ENCODE measurements at regions not wholly inside any gene's neighbourhood (a gene's known extent, or its start where the extent isn't known, plus 50 kb on each side); places are given as distances from the start of the nearest gene placed in this dataset.

DNA sequence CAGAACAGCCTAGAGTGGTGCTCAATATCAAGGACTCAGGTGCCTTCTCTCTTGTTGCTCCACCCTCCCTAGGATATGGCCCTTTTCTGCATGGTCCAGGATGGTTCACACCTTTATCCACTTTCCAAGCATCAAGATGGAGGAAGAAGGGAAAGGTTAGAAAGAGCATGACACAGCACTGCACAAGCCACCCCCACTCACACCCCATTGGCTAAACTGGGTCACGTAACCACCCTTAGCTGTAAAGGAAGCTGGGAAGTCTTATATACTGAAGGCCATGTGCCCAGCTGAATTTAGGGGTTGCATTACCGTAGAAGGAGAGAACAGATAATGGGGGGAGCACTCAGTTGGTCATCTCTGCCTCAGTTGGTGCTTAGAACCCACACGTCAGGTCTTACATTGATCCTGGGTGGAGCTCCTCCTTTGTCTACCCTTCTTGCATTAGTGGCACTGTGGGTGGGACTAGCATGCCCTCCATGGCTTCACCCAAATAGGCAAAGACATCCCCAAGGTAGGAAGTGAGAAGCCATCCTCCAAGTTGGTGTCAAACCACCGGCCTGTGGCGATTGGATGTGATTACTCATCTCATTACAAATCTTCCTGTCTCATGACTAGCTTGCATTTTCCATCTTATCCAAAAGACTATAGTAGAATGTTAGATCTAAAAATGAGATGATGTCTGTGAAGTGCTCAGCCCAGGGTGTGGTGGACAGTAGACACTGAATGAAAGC, 248.5 kb downstream of the HAUS1 start:
- DNase-seq = no peak

DNA sequence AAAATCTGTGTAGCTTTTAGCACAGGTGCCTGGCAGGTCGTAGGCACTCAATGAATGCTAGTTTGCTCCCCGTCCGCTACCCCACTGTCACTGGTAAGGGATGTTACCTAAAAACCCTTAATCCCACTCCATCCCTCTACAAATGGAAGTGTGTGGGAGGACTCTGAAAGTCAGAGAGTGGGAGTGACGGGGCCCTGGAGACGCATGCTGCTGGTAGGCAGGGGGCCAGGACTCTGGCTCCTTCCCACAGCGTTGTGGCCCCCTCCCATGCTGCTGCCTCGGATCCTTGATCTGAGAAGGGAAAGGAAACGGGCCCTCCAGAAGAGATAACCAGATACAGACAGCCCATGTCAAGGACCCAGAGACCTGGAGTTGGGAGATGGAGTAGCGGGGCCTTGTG, 249.3 kb downstream of the HAUS1 start:
- no peak for DNase-seq

DNA sequence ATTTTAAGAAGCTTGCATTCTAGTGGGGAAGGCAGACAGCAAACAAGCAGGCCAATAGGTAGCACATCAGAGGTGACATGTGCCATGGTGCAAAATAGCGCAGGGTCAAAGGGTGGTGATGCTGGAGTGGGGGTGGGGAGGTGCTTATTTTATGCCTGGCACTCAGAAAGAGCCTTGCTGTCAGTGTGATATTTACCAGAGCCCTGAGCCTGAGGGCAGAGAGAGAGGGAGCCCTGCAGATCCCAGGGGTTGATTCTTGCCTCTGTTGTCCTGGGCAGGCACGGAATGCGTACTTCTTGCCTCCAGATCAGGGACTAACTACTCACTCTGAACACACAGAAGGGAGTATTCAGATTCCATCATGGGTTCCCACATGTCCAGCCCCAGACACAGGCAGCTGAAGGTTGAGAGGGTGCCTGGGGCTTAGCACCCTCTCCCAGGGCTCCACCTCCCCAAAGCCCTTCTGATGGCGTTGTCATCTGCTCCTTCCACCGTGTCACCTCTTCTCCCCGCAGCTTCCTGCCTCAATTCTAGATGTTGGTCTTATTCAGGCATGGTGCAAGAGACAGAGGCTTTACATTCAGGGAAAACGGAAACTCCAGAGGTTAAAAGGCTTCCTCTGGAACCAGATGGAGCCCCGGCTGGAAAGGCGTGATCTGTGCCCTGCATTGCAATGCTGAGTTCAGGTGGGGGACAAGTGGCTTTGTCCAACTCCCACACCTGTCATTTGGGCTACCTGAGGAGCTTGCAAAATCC, 252.3 kb downstream of the HAUS1 start:
- no peak for DNase-seq

DNA sequence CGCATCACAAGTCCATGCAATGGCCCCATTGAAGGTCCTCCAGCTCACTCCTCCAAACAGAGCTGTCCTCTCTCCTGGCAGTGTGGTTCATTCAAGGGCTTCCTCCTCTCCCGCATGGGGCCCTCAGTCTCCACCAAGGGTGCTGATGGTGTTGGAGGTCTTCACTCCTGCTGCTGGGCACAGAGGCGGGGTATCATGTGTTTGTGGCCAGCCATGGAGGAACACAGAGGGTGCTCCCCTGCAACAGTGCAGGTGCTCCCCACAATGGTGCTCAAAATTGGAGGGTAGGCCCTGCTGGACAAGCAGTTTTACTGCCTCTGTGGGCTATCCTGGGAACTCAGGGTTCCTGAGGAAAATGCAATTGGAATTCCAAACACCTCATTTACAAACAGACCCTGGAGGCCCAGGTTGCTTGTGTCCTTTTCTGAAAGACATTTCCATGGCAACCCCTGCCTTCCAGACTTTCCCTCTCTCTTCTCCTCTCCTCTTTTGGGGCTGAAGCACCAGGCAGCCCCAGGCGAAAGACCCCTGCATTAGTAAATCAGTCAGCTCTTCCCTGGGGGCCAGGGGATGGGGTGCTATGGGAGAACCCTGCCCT, 256.0 kb downstream of the HAUS1 start:
- DNase-seq = no peak

GRCh38 chr18:46360866-46361265, 256.7 kb downstream of the HAUS1 start:
- DNase-seq = no peak

- DNase-seq = no peak
Measured at GRCh38 chr18:46362533-46362932, 258.3 kb downstream of the HAUS1 start.

DNA sequence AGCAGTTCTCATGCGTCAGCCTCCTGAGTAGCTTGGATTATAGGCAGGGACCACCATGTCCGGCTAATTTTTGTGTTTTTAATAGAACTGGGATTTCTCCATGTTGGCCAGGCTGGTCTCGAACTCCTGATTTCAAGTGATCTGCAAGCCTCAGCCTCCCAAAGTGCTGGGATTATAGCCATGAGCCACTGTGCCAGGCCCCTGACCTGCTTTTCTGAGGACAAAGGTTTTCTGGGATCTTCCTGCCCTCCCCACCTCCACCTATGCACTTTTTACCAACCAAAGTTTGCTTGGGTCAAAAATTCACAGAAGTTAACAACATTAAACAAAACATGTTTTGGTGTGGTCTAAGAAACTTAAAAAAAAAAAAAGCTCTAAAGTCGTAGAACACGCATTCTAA, 259.9 kb downstream of the HAUS1 start:
- no peak for DNase-seq

DNA sequence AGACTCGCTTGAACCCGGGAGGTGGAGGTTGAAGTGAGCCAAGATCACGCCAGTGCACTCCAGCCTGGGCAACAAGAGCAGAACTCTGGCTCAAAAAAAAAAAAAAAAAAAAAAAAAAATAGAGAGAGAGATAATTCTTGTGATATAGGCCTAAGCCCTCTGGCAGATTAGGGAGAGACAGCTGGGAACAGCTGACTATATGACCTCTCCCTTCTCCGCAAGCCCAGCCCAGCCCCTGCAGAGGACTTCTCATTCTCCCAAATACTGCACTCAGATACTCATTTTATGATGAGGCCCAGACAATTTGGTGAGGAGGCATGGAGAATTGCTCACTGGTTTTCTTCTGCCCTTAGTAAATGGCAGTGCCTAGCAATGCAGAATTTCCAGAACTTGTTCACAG, 262.0 kb downstream of the HAUS1 start:
- DNase-seq = no peak

- DNase-seq = no peak
Measured at GRCh38 chr18:46366751-46367376, 262.7 kb downstream of the HAUS1 start.

- no peak for DNase-seq
Measured at GRCh38 chr18:46369323-46369722, 265.1 kb downstream of the HAUS1 start.

DNA sequence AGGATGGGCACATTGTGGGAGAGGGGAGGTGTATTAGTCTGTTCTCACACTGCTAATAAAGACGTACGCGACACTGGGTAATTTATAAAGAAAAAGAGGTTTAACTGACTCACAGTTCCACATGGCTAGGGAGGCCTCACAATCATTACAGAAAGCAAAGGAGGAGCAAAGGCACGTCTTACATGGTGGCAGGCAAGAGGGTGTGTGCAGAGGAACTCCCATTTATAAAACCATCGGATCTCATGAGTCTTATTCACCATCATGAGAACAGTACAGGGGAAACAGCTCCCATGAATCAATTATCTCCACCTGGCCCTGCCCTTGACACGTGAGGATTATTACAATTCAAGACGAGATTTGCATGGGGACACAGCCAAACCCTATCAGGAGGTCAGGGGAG, 266.7 kb downstream of the HAUS1 start:
- DNase-seq = no peak

DNA sequence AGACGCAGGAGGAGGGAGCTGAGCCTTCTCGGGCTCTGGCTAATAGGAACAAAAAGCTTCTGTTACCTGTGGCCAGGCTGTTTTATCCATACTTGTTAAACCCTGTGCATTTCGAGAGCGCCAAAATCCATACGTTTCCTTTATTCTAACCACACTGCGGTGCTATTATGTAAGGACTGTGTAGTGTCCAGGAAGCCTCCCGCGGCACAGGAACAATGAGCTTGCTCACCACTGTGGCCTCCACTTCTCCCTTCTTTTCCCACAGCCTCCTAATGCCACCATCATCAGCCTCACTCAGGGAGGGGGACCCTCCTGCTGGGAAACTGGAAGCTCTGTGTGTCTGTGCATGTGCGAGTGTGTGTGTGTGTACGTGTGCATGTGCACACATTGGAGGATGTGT, 268.5 kb downstream of the HAUS1 start:
- DNase-seq = no peak

DNA sequence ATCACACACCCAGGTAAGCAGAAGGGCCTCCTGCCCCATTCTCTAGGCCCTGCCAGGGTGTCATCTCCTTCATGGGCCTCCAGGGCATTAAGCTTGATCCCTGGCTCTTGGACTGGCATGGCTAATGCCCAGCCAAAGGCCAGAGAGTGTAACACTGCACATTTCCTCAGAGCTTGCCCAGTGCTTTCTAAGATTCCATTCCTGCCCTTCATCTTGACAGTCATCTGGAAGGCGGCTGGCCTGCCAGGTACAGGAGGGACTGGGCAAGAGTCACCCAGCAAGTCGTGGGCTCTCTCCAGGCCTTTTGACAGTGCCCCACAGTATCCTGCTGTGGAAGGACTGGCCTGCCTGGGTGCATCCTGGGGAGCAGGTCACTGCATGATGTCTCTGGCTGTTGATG, 268.9 kb downstream of the HAUS1 start:
- no peak for DNase-seq

DNA sequence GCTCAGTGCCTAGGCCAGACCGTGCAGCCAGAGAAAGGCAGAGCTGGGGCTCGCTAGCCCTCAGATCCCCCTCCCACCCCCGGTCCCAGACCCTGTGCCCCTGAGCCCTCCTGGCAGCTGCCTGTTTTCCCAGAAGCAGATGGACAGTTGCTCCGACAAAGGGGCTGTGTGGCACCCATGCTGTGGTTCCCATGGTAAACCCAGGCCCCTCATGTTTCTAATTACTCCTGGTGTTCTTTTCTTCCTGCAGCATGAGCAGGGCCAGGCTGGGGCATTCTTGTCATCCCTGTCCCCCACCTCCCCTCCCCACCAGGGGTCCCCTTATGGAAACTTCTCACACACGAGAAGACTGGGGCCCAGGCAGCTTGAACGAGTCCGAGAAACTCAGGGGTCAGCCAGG, 269.6 kb downstream of the HAUS1 start:
- no peak for DNase-seq

DNA sequence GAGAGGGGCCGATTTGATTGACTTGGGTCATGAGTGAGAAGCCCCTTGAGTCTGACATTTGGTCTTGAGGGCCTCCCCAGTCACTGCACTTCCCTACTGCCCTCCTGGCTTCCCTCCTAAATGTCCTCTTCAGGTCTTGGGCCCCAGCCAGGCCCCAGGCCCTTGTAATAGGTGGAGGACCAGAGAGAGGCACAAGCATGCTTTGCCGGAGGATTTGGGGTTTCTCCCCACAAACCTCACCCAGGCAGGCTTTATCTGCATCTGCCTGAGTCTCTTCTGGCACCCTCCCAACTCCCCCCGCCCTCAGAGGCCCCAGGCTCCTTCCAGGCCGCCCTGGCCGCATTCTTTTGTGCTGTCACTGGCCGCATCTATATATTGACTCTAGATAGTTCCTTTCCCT, 270.7 kb downstream of the HAUS1 start:
- no peak for DNase-seq

DNA sequence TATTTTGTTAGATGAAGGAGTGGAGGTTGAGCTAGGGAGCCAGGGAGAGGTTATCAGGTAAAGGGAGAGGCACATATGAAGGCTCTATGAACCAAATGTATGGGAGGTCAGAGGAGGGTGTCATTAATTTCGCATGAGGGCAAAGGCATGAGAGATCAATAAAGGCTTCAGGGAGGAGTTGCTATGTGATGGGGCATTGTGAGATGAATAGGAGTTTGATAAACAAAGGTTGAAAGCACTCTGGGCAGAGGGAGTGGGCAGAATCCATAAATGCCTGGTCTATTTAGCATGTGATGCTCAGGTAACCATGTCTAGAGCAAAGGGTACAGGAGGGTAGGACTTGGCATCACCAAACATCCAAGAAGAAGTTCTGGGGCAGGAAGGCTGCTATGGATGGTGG, 273.4 kb downstream of the HAUS1 start:
- DNase-seq = no peak

- DNase-seq = no peak
Measured at GRCh38 chr18:46378126-46378863, 274.1 kb downstream of the HAUS1 start.

- no peak for DNase-seq
Measured at GRCh38 chr18:46378864-46379207, 274.7 kb downstream of the HAUS1 start.

DNA sequence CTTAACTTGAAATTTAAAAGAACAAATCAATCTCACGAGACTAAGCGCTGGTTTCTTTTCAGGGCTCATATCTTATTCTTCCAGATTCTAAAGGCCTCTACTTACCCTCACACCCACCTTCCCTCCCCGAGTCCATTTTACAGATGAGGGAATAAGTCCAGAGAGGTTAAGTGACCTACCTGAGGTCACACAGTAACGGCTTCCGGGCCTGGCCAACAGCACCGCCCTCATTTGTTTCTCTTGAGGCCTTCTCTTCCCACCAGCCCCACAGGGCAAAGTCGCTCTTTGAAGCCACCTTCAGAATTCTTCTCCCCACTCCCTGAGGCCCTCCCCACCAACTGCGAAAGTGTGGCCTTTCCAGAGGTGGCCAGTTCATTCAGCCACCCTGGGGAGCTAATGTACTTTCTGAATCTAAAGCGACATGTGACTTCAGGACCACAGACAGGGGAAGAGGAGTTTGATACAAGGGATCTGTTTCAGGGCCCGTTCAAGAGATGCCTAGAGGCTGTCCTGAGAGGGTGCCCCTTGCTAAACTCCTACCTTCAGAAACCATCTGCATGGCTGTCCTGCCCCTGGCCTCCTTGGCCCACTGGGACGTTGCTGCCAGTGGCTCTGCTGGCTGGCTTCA, 275.3 kb downstream of the HAUS1 start:
- DNase-seq = no peak

- DNase-seq = no peak
Measured at GRCh38 chr18:46385124-46385523, 271.9 kb downstream of the LOXHD1 start.

DNA sequence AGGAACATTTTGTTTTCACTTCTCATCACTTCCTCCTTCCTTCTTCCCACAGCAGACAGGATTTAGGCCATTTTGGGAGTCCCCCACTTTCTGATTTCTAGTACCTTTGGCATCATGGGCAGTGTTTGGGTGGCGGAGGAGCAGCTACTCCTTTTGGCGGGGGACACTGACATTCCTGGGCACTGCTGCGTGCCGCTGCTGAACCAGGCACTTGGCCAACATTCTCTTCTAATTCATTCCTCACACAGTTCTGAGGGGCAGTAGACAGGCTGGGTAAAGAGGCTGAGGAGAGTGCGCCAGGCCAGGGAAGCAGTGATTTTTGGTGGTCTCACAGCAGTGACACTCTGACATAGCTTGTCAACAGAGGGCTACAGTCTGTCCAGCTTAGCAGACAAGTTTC, 270.2 kb downstream of the LOXHD1 start:
- DNase-seq = no peak

DNA sequence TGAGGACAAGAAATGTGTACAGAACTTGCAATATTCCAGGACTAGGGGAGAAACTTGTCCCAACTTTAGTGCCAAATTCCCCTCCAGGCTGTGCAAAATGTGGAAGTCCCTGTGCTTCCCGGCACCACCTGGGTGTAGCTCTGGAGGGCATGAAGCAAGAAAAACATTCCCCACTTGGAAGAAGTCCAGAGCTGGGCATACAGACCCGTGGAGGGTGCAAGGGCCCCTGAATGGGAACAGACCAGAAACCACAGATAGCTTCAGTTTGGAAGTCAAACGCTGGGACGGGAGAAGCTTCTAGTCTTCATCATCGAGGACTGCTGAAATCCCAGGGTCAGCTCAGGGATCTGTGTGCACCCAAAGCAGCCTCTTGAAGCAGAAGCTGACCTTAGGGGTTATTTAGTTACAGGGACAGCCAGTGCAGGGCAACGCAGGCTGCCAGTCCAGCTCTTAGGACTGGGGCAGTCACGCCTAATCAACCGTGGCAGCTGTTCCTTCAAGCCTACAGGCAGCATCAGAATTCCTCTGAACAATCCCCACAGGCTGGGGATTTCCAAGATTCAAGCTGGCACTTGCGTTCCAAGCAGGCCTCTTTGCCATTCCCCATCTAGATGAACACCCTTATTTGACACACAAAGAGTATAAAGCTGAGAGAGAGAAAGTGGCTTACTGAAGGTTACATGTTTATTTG, 269.4 kb downstream of the LOXHD1 start:
- DNase-seq = no peak

All from CD4-positive, alpha-beta T cell treated with Interleukin-6 for 4 hours (primary cell).